HS-5 (cell line): ENCODE measurements at regions not wholly inside any gene's neighbourhood (a gene's known extent, or its start where the extent isn't known, plus 50 kb on each side); places are given as distances from the start of the nearest gene placed in this dataset.
"Not testable (repeated sequence)": the region's sequence is repeated elsewhere in the genome, so short reads cannot be mapped to it uniquely, and the experiment has no call there.

ENCODE experiments used
- DNase-seq: peaks from one replicate; pipeline ENCODE4 v3.0.0-alpha.2; 2012; ENCODE audit warnings: low read depth

GRCh38 chrX:40414335-40414734 lies 166.4 kb upstream of the ATP6AP2 start:
- DNase-seq, result no peak

GRCh38 chrX:40411340-40412111 lies 169.2 kb upstream of the ATP6AP2 start:
- no peak for DNase-seq

GRCh38 chrX:40410859-40411258 lies 169.9 kb upstream of the ATP6AP2 start:
- DNase-seq, result no peak

GRCh38 chrX:40406330-40406859 lies 174.4 kb upstream of the ATP6AP2 start:
- no peak for DNase-seq

GRCh38 chrX:40405399-40405798 lies 175.4 kb upstream of the ATP6AP2 start:
- DNase-seq, result no peak

GRCh38 chrX:40403757-40404156 lies 177.0 kb upstream of the ATP6AP2 start:
- no peak for DNase-seq

GRCh38 chrX:40402831-40403533 lies 177.8 kb upstream of the ATP6AP2 start:
- no peak for DNase-seq

GRCh38 chrX:40395102-40395501 lies 185.7 kb upstream of the ATP6AP2 start:
- no peak for DNase-seq

GRCh38 chrX:40394302-40394701 lies 186.5 kb upstream of the ATP6AP2 start:
- no peak for DNase-seq

- DNase-seq, result no peak
Measured at GRCh38 chrX:40392599-40392998, 188.2 kb upstream of the ATP6AP2 start.

GRCh38 chrX:40391662-40392061 lies 189.1 kb upstream of the ATP6AP2 start:
- DNase-seq, result no peak

GRCh38 chrX:40389555-40389954 lies 191.2 kb upstream of the ATP6AP2 start:
- DNase-seq, result no peak

GRCh38 chrX:40388441-40388840 lies 192.3 kb upstream of the ATP6AP2 start:
- no peak for DNase-seq

- not testable (repeated sequence) for DNase-seq
Measured at GRCh38 chrX:40387869-40388268, 192.9 kb upstream of the ATP6AP2 start.

GRCh38 chrX:40387311-40387710 lies 193.5 kb upstream of the ATP6AP2 start:
- not testable (repeated sequence) for DNase-seq

- no peak for DNase-seq
Measured at GRCh38 chrX:40385682-40386081, 195.1 kb upstream of the ATP6AP2 start.

- no peak for DNase-seq
Measured at GRCh38 chrX:40385256-40385655, 195.5 kb upstream of the ATP6AP2 start.

- no peak for DNase-seq
Measured at GRCh38 chrX:40383969-40384368, 196.8 kb upstream of the ATP6AP2 start.

- DNase-seq, result no peak
Measured at GRCh38 chrX:40383360-40383759, 197.4 kb upstream of the ATP6AP2 start.

GRCh38 chrX:40380655-40381488 lies 199.9 kb upstream of the ATP6AP2 start:
- DNase-seq, result no peak

GRCh38 chrX:40377684-40378083 lies 203.1 kb upstream of the ATP6AP2 start:
- no peak for DNase-seq

- DNase-seq, result no peak
Measured at GRCh38 chrX:40374486-40374885, 206.3 kb upstream of the ATP6AP2 start.
